ENCODE measurements at regions not wholly inside any gene's neighbourhood (a gene's known extent, or its start where the extent isn't known, plus 50 kb on each side); places are given as distances from the start of the nearest gene placed in this dataset.

- no peak for DNase-seq
Observed at GRCh38 chr5:120365656-120366446, 98.2 kb upstream of the PRR16 start.

GRCh38 chr5:120367896-120368634 is 96.0 kb upstream of the PRR16 start:
- DNase-seq = no peak

- no peak for DNase-seq
Observed at GRCh38 chr5:120368923-120369715, 95.0 kb upstream of the PRR16 start.

GRCh38 chr5:120372899-120373298 is 91.2 kb upstream of the PRR16 start:
- no peak for DNase-seq

- no peak for DNase-seq
Observed at GRCh38 chr5:120375248-120375647, 88.9 kb upstream of the PRR16 start.

GRCh38 chr5:120380644-120381043 is 83.5 kb upstream of the PRR16 start:
- DNase-seq = no peak

- no peak for DNase-seq
Observed at GRCh38 chr5:120382833-120383232, 81.3 kb upstream of the PRR16 start.

GRCh38 chr5:120386981-120387380 is 77.1 kb upstream of the PRR16 start:
- no peak for DNase-seq

- DNase-seq = no peak
Observed at GRCh38 chr5:120388016-120388781, 75.9 kb upstream of the PRR16 start.

GRCh38 chr5:120394259-120394658 is 69.8 kb upstream of the PRR16 start:
- no peak for DNase-seq

GRCh38 chr5:120396186-120396585 is 67.9 kb upstream of the PRR16 start:
- DNase-seq = no peak

- DNase-seq = no peak
Observed at GRCh38 chr5:120400356-120400755, 63.7 kb upstream of the PRR16 start.

GRCh38 chr5:120402606-120403005 is 61.5 kb upstream of the PRR16 start:
- no peak for DNase-seq

- no peak for DNase-seq
Observed at GRCh38 chr5:120405286-120405864, 58.7 kb upstream of the PRR16 start.

- no peak for DNase-seq
Observed at GRCh38 chr5:120405923-120406322, 58.2 kb upstream of the PRR16 start.

GRCh38 chr5:120413686-120414085 is 50.4 kb upstream of the PRR16 start:
- no peak for DNase-seq

Measured in CD4-positive, alpha-beta T cell treated with Interferon alpha-2 for 1 hour (primary cell).